Natural killer cell (primary cell): ENCODE measurements at regions not wholly inside any gene's neighbourhood (a gene's known extent, or its start where the extent isn't known, plus 50 kb on each side); places are given as distances from the start of the nearest gene placed in this dataset.

Source experiments
- ATAC-seq, 3 donors: fragments of 150-1000 bp in 2 of 3; fragments of 200-7000 bp in 1 of 3; cut with Tn5 transposase; 1 replicate in 1 of 3; 2 replicates in 2 of 3; pipeline ENCODE4 v1.10.0; 2021; ENCODE audit warnings: mild to moderate bottlenecking in 2 of 3, moderate library complexity in 2 of 3
- DNase-seq, 2 donors: peaks; one replicate each; pipeline versions ENCODE4 v3.0.0 to v3.0.0-alpha.2; 2013 to 2021; ENCODE audit warnings: mixed read lengths in 1 of 2
- H3K27ac ChIP-seq: one replicate; pipeline ENCODE4 v1.5.1; 2013; ENCODE audit warnings: mild to moderate bottlenecking, low read length
- H3K27me3 ChIP-seq: one replicate; pipeline ENCODE4 v1.6.1; 2013; ENCODE audit warnings: low read length; ENCODE audit not compliant: control insufficient read depth, insufficient read depth
- H3K36me3 ChIP-seq: one replicate; pipeline ENCODE4 v1.6.1; 2013; ENCODE audit warnings: low read length; ENCODE audit not compliant: control insufficient read depth, insufficient read depth
- H3K4me1 ChIP-seq: one replicate; pipeline ENCODE4 v1.6.1; 2013; ENCODE audit warnings: low read length; ENCODE audit not compliant: control insufficient read depth, insufficient read depth
- H3K4me3 ChIP-seq: one replicate; pipeline ENCODE4 v1.5.1; 2013; ENCODE audit warnings: low read length
- H3K9me3 ChIP-seq: one replicate; pipeline ENCODE4 v1.6.1; 2013; ENCODE audit warnings: low read length; ENCODE audit not compliant: control insufficient read depth, insufficient read depth
- H3K27ac Mint-ChIP-seq, 2 donors: one replicate each; pipeline ENCODE4 v1.8.0; 2022; ENCODE audit warnings: mild to moderate bottlenecking in 2 of 2, mixed read lengths in 2 of 2, moderate library complexity in 1 of 2
- H3K27me3 Mint-ChIP-seq, 2 donors: one replicate each; pipeline ENCODE4 v1.8.0; 2022; ENCODE audit warnings: low read depth in 2 of 2, mixed read lengths in 2 of 2
- H3K36me3 Mint-ChIP-seq: one replicate; pipeline ENCODE4 v1.8.0; 2022; ENCODE audit warnings: mixed read lengths
- H3K4me1 Mint-ChIP-seq, 2 donors: one replicate each; pipeline ENCODE4 v1.8.0; 2022; ENCODE audit warnings: mixed read lengths in 2 of 2
- H3K4me3 Mint-ChIP-seq: one replicate; pipeline ENCODE4 v1.8.0; 2022; ENCODE audit warnings: mild to moderate bottlenecking, moderate library complexity, mixed read lengths
- H3K9me3 Mint-ChIP-seq, 2 donors: one replicate each; pipeline ENCODE4 v1.8.0; 2022; ENCODE audit warnings: mixed read lengths in 2 of 2
- WGBS: methylation state at CpG from one replicate; pipeline ENCODE4 v1.1.7; 2013; ENCODE audit warnings: missing lambda C conversion rate; ENCODE audit not compliant: insufficient coverage; 5-methylcytosine and 5-hydroxymethylcytosine counted together
- intact Hi-C: fragments of 100-400 bp; cut with micrococcal nuclease; formaldehyde crosslinking; loops from one replicate; pipeline ENCODE4 v1.14.2; 2022
- TF ChIP-seq, protein P1 (sequence below): fragments of 200-600 bp; IDR thresholded peaks from one replicate; pipeline ENCODE4 v1.8.0; 2022; ENCODE audit warnings: antibody characterized with exemption

DNA sequence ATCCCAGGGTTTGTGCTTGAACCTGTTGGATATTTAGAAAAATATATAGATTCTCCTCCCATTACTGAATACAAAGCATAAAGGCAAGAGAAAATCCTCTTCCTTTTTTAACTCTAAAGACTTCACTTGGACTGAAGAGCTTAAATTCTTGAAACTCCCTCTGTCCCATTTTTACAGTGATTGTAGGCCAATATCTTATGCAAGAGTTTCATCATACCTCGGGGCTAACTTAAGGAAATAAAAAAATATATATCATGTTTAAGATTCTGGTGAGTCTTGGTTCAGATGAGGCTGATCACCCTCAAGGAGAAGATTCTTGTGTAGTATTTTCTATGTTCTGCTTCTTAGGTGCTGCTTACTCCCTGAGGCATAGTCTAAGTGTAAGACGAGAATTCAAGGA is 1449.6 kb downstream of the C4orf33 start:
- Histone ChIP-seq H3K4me3 (no peak overlapping the region), H3K27ac (no peak overlapping the region), H3K4me1 (no peaks in the 10 kb centered on the region), H3K36me3 (no peaks in the 10 kb centered on the region), H3K9me3 (peaks cover 3% of the 10 kb centered on the region), H3K27me3 (no peaks in the 10 kb centered on the region)
- ATAC-seq (no peak), DNase-seq (no peak)
- peaks cover 6 to 13% of the 10 kb centered on the region in 2 donors for H3K9me3 Mint-ChIP-seq
- no peaks in the 10 kb centered on the region for H3K27me3 Mint-ChIP-seq
- no peak overlapping the region for H3K4me3 Mint-ChIP-seq
- no peaks in the 10 kb centered on the region for H3K4me1 Mint-ChIP-seq
- no peaks in the 10 kb centered on the region for H3K36me3 Mint-ChIP-seq
- intact Hi-C loops: no loop called here
- WGBS: 88% methylated on average over 1 of the region's 2 CpGs
- TF ChIP-seq, protein P1, sequence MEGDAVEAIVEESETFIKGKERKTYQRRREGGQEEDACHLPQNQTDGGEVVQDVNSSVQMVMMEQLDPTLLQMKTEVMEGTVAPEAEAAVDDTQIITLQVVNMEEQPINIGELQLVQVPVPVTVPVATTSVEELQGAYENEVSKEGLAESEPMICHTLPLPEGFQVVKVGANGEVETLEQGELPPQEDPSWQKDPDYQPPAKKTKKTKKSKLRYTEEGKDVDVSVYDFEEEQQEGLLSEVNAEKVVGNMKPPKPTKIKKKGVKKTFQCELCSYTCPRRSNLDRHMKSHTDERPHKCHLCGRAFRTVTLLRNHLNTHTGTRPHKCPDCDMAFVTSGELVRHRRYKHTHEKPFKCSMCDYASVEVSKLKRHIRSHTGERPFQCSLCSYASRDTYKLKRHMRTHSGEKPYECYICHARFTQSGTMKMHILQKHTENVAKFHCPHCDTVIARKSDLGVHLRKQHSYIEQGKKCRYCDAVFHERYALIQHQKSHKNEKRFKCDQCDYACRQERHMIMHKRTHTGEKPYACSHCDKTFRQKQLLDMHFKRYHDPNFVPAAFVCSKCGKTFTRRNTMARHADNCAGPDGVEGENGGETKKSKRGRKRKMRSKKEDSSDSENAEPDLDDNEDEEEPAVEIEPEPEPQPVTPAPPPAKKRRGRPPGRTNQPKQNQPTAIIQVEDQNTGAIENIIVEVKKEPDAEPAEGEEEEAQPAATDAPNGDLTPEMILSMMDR: no peak
- H3K27ac Mint-ChIP-seq: no peak overlapping the region

GRCh38 chr4:130559268-130559667 is 1463.3 kb downstream of the C4orf33 start:
- peaks cover 2% of the 10 kb centered on the region for H3K9me3 ChIP-seq
- no peak overlapping the region for H3K27ac ChIP-seq
- no peak overlapping the region for H3K4me3 ChIP-seq
- H3K4me1 Mint-ChIP-seq: no peaks in the 10 kb centered on the region
- 100% methylated on average over 1 of the region's 2 CpGs for WGBS
- H3K9me3 Mint-ChIP-seq: peaks cover 20 to 24% of the 10 kb centered on the region in 2 donors
- no peaks in the 10 kb centered on the region for H3K4me1 ChIP-seq
- no peaks in the 10 kb centered on the region for H3K36me3 Mint-ChIP-seq
- H3K27me3 ChIP-seq: no peaks in the 10 kb centered on the region
- no peaks in the 10 kb centered on the region for H3K27me3 Mint-ChIP-seq
- TF ChIP-seq, protein P1: no peak
- no peak for DNase-seq
- no peak for ATAC-seq
- intact Hi-C loops: no loop called here
- H3K27ac Mint-ChIP-seq: no peak overlapping the region
- no peaks in the 10 kb centered on the region for H3K36me3 ChIP-seq
- H3K4me3 Mint-ChIP-seq: no peak overlapping the region

- H3K27ac Mint-ChIP-seq: no peak overlapping the region
- WGBS: 45% methylated on average over 8 of the region's 8 CpGs
- Histone ChIP-seq H3K36me3 (no peaks in the 10 kb centered on the region), H3K4me1 (no peaks in the 10 kb centered on the region), H3K4me3 (no peak overlapping the region), H3K27ac (no peak overlapping the region), H3K27me3 (no peaks in the 10 kb centered on the region), H3K9me3 (peaks cover 2% of the 10 kb centered on the region)
- no peaks in the 10 kb centered on the region for H3K27me3 Mint-ChIP-seq
- intact Hi-C loops: no loop called here
- H3K9me3 Mint-ChIP-seq: peaks cover 19% of the 10 kb centered on the region in 2 donors
- ATAC-seq: no peak
- no peaks in the 10 kb centered on the region for H3K36me3 Mint-ChIP-seq
- no peak for DNase-seq
- H3K4me3 Mint-ChIP-seq: no peak overlapping the region
- no peaks in the 10 kb centered on the region for H3K4me1 Mint-ChIP-seq
- TF ChIP-seq, protein P1: no peak
Observed at GRCh38 chr4:130563185-130563888, 1467.4 kb downstream of the C4orf33 start.

DNA sequence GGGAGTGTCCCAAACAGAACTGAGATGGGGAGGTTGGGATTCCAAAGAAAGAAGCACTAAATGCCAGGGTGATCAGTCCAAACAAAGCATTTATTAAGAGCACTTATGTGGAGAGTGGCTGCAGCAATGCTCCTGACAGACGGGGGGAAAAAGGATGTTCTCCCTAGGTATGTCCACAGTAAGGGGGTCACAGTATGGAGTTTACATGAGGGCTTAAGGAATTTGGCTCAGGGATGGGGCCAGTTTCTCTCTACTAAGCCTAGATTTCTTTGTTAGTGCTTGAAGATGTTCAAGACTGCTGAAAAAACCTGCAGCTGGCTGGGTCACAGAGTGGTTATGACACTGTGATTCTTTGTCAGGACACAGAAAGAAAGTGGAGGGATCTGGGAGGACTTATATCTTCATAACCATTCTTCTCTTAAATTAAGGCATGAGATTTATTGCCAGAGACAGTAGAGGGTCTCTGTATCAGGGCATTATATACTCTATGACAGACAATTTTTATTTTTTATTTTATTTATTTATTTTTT is 1468.0 kb downstream of the C4orf33 start:
- Histone ChIP-seq H3K27ac (no peak overlapping the region), H3K27me3 (no peaks in the 10 kb centered on the region), H3K36me3 (no peaks in the 10 kb centered on the region), H3K4me3 (no peak overlapping the region), H3K4me1 (no peaks in the 10 kb centered on the region), H3K9me3 (peaks cover 2% of the 10 kb centered on the region)
- H3K4me3 Mint-ChIP-seq: no peak overlapping the region
- H3K36me3 Mint-ChIP-seq: no peaks in the 10 kb centered on the region
- no peaks in the 10 kb centered on the region for H3K27me3 Mint-ChIP-seq
- H3K4me1 Mint-ChIP-seq: no peaks in the 10 kb centered on the region
- DNase-seq (no peak), ATAC-seq (no peak)
- H3K27ac Mint-ChIP-seq: no peak overlapping the region
- 92% methylated on average over 1 of the region's 1 CpG for WGBS
- H3K9me3 Mint-ChIP-seq: peaks cover 17 to 18% of the 10 kb centered on the region in 2 donors
- intact Hi-C loops: no loop called here
- TF ChIP-seq, protein P1: no peak
